ENCODE measurements at regions not wholly inside any gene's neighbourhood (a gene's known extent, or its start where the extent isn't known, plus 50 kb on each side); places are given as distances from the start of the nearest gene placed in this dataset.

DNA sequence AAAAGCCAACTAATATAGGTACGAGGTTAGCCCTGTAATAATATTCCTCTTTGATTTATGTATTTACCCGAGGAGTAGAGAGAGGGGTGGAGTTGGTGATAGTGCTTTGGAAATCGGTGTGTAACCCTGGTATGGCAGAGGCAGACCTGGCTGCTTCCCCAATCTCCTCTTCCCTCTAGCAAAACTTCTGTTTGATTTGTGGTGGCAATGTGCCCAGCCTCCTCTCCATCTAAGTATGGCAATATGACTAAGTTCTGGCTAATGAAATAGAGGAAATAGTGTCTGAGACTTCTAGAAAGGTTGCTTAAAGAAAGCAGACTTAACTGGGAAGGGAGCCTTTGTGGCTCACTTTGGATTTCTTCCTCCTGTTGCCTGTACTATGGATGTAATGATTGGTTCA lies 491.1 kb downstream of the ENC1 start:
- no peak for DNase-seq (ENCODE audit: low spot score)

GRCh38 chr5:74148321-74148720 lies 492.2 kb downstream of the ENC1 start:
- no peak for DNase-seq (ENCODE audit: low spot score)

DNA sequence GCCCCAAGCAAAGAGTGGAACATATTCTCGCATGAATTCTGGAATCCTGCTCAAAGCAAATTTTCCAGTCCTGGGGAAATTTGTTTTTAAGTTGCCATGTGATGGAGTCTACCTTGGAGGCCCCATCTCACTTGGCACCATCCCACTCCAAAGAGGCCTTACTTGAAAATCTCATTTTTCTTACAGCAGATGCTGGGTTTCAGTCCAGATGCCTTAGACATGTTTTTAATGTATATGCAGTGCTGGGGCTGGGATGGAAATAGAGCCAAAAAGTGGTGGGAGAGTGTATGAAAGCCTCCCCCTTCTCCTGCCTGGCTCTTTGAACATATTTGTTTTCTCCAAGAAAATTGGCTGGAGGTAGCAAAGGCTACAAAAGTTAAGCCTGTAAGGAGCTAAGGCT lies 493.7 kb downstream of the ENC1 start:
- DNase-seq (ENCODE audit: low spot score) = no peak

GRCh38 chr5:74145951-74146350 lies 494.6 kb downstream of the ENC1 start:
- no peak for DNase-seq (ENCODE audit: low spot score)

DNA sequence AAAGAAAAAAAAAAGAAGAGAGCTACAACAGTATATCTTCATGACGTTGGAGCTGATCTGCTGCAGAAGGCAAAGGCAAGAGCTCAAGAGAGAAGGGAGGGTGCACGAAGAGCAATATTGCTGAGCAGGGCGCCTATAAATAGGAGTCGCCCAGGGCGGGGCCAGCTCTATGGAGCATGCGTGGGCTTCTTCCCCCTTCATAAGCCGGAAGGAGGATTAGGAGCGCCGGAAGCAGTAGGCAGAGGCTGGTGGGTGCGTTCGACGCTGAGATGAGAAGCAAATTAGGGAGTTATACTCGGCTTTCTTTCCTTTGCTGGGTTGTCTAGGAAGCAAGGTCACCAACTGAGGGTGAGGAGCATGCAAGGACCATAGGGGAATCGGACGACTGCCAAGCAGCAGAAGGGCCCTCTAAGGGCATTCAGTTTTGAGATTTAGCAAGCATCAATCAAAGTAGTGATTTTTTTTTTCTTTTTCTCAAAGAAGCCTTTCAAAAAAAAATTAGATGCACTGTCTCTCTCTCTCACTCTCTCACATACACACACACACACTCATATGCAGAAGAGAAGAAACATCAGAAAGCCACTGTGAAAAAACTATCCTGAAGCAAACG lies 496.7 kb downstream of the ENC1 start:
- DNase-seq (ENCODE audit: low spot score) = no peak

- no peak for DNase-seq (ENCODE audit: low spot score)
These were observed 497.4 kb downstream of the ENC1 start for GRCh38 chr5:74143151-74143550.

GRCh38 chr5:74141053-74141452 lies 499.5 kb downstream of the ENC1 start:
- DNase-seq (ENCODE audit: low spot score) = no peak

GRCh38 chr5:74140409-74140808 lies 500.1 kb downstream of the ENC1 start:
- no peak for DNase-seq (ENCODE audit: low spot score)

DNA sequence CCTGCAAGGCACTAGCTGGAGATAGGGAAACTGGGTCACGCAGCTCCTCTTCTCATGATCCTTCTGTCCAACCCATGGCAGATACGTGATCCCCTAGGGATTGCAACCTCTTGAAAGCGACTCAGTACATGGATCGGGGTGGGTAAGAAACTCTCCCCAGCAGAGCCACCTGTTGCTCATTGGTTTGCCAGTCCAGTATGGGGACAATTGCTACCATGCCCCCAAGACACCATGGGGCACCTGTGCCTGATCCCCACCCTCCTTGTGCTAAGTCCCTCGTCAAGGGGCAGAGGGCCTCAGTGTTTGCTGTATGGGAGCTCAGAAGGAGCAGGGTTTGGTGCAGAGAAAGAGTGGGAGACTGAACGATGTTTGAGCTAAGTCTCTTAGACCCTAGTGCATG lies 500.9 kb downstream of the ENC1 start:
- DNase-seq (ENCODE audit: low spot score) = no peak

DNA sequence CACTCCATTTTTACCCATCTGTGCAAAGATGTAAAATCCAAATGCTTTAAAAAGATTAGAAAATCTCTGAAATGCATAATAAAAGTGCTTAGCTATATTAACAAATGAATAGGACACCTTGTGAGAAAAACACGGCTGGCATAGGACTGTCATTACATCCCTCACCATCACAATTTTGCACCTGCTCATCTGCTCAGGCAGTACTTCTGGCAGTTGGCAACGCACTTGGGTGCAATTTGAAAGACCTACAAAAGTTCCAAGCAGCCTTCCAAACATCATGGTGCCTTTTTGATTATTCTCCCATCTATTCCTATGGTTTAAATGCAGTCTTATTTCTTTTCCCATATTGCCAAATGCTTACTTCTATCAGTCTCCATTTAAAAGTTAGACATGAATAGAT lies 501.8 kb downstream of the ENC1 start:
- no peak for DNase-seq (ENCODE audit: low spot score)

- no peak for DNase-seq (ENCODE audit: low spot score)
These were observed 504.2 kb downstream of the ENC1 start for GRCh38 chr5:74136276-74136825.

GRCh38 chr5:74135033-74135432 lies 505.5 kb downstream of the ENC1 start:
- DNase-seq (ENCODE audit: low spot score) = no peak

DNA sequence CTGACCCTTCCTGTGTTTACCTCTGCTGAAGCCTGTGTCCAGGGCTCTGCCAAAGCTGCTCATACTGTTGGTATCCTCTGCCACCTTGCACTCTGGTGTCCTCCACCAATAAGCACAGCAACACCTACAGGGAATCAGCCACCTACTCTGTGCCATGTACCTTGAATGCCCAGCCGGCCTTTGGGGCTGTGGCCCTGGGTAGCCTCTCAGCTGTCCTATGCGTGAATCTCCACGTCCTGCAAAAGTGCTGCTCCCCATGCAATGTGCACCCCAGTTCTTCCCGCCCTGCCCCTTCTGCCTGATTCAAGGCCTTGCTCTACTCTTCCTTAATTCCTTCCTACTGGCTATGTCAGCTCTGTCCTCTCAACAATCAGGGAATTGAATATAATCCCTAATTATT lies 506.5 kb downstream of the ARHGEF28 start:
- no peak for DNase-seq (ENCODE audit: low spot score)

DNA sequence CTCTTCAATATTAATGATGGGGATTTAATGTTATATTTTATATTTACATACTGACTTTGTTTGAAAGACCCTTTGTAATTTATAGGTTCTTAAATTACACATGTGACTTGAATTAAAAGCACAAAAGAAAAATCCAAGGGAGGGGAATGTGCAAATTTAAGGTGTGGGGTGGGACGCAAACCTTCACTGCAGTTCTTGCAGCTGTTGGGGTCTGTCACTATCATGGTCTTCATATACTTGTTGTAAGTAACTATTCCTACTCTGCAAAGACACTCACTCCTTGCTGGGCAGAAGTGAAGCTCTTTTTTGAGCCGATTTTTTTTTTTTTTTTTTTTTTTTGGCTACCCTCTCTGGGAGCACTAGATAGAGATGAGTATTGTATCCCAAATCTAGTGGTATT lies 505.3 kb downstream of the ARHGEF28 start:
- no peak for DNase-seq (ENCODE audit: low spot score)

DNA sequence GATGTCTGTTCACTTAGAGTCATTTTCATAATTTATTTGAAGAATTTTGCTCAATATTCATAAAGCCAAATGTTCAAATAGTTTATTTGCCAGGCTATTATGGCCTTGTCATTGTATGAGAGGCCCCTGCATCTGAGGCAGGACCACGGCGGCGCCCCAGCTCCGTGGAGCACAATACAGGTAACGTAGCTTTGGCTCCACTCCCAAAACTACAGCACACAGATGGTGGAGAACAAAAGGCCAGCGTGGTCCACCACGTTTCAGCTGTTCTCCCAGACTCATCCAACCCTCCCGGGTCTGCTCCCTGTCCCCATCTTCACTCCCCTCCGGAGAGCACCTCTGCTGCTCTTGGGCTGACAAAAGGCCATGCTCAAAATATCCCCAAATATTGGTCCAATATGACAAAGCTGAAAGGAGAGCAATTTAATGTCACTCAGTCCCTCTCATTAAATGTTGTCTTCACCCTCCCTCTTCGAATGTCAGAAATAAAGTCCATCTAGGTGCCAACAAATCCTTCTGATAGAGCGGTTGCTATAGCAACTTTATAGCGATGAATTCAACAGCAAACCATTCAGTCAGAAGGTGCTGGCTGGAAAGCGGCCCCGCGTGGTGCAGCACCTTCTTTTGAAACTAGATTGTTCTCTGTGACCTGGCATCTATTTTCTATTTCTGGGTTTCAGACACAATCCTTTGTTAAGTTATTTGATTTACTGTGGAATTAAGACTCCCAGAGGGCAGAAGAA lies 504.3 kb downstream of the ARHGEF28 start:
- no peak for DNase-seq (ENCODE audit: low spot score)

- DNase-seq (ENCODE audit: low spot score) = no peak
These were observed 501.7 kb downstream of the ARHGEF28 start for GRCh38 chr5:74127381-74128320.

DNA sequence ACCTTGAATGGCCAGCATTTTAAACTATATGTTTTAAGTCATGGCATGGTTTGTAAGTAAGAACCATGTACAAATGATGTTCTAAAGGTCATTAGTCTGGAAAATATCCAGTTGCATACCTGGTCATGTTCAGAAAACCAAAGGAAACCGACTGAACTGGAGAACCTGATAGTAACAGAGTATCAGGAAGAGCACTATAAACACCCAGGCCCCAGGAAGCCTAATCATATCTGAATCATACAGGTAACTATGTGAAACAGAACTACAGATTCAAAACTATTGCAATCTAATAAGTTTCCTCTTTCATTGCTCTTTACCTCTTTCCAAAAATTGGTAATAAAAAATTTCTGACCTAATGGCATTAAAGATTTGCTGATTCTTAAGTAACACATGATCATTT lies 500.3 kb downstream of the ARHGEF28 start:
- no peak for DNase-seq (ENCODE audit: low spot score)

DNA sequence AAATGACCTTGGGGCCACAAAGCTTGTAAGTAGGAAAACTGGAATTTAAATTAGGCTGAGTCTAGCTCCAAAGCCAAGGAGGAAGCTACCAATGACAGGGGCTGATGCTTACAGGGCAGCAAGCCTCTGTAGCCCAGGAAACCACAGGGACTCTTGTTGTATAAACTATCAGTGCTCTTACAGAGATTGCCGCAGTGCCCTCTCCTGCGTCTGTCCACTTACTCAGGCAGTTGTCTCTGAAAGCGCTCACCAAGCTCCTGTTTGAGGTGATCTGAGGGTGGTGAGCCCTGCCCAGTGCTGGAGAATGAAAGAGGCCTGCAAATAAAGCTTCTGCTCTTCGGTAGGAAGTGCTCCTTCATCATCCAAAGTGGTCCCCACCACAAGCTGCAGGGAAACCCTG lies 498.8 kb downstream of the ARHGEF28 start:
- DNase-seq (ENCODE audit: low spot score) = no peak

DNA sequence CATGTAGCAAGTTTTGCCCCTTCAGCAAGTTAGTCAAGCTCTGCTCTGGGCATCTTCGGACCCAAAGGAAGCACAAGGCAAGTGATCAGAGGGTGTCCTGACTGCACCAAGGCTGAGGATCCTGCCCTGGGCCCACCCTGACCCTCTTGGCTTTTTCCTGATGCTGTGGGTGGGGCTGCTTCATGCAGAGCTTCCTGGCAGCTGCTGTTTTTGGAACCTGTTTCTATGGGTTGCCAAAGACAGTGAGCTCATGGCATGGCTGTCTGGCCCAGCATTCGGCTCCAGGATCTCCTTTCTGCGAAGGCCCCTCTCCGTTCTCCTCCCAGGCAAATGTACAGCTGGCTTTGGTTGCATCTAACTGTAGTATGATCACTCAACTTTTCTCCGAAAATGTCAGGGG lies 497.9 kb downstream of the ARHGEF28 start:
- no peak for DNase-seq (ENCODE audit: low spot score)

DNA sequence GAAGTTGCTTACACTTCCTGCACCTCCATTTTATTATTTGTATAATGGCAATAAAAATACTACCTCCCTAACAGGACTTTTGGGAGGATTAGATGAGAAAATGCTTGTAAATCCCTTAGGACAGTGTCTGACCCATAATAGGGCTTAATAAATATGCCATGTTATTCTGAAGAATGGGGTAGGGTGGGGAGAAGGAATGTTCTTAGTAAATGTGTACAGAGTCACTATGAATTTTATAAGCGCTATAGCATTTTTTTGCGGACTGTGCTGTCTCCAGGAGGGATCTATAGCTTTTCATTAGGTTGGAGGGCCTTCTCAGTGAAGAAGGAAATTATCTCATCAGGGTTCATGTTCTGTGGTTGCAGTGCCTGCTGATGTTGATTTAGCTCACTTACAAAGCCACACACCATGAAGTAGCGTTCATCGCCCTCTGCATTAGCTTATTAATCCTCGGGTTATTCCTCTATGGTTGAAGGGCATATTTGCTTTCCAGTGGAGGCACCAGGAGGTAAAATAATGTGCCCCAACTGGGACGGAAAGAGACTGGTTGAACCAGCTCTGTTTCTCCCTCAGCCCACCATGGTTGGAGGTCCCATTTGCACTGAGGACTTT lies 497.1 kb downstream of the ARHGEF28 start:
- no peak for DNase-seq (ENCODE audit: low spot score)

DNA sequence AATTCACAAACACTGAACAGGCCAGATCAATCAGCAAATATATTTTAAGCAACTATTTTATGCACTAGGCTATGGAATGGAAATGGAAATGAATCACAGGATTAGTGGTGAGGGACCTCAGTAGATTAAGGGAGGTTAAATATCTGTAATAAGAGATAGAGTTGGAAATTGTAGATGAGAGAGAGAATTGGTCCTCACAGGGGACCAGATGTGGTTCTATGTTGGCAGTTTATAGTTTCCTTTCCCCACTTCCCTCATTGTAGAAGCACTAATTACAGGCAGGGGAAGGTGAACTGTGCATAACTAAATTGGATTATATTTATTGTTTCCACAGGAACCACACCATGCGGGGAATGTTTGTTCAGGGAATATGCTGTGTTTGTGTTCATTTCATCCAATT lies 496.2 kb downstream of the ARHGEF28 start:
- DNase-seq (ENCODE audit: low spot score) = no peak

GRCh38 chr5:74120585-74120984 lies 494.6 kb downstream of the ARHGEF28 start:
- DNase-seq (ENCODE audit: low spot score) = no peak

All from RKO (cell line).